ENCODE measurements at regions not wholly inside any gene's neighbourhood (a gene's known extent, or its start where the extent isn't known, plus 50 kb on each side); places are given as distances from the start of the nearest gene placed in this dataset.

GRCh38 chr1:101150670-101151069, 86.1 kb upstream of the S1PR1 start:
- Histone ChIP-seq H3K9ac (ENCODE audit: low read length) (no peak overlapping the region), H3K27me3 (ENCODE audit: control insufficient read depth, insufficient read depth, low read length) (no peaks in the 10 kb centered on the region), H3K27ac (ENCODE audit: low read length) (no peak overlapping the region), H3K9me3 (ENCODE audit: control insufficient read depth, low read depth, low read length) (no peaks in the 10 kb centered on the region), H3K4me1 (ENCODE audit: control insufficient read depth, low read depth, low read length) (peaks cover 4% of the 10 kb centered on the region), H3K36me3 (ENCODE audit: control insufficient read depth, low read depth, low read length) (no peaks in the 10 kb centered on the region), H3K4me3 (ENCODE audit: low read length) (no peak overlapping the region)

DNA sequence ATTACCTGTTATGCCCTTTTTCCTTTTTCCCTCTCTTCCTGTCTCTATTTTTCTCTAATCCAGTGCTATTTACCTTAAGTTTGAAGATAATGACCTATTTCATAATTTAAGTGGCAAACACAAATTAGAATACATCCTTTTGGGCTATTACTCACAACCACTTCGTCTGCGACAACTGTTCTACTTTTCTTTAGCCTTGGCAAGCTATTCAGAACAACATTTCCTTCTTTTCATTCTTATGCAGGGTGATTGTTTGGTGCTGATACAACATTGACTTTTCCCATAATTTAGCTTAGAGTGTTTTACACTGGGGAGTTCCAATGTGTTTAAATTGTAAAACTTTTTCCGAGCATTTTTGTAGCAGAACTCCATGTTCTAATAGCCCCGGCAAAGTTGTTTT, 86.6 kb upstream of the S1PR1 start:
- H3K36me3 ChIP-seq (ENCODE audit: control insufficient read depth, low read depth, low read length): no peaks in the 10 kb centered on the region
- H3K4me1 ChIP-seq (ENCODE audit: control insufficient read depth, low read depth, low read length): peaks cover 4% of the 10 kb centered on the region
- H3K9ac ChIP-seq (ENCODE audit: low read length): no peak overlapping the region
- H3K9me3 ChIP-seq (ENCODE audit: control insufficient read depth, low read depth, low read length): no peaks in the 10 kb centered on the region
- no peaks in the 10 kb centered on the region for H3K27me3 ChIP-seq (ENCODE audit: control insufficient read depth, insufficient read depth, low read length)
- no peak overlapping the region for H3K27ac ChIP-seq (ENCODE audit: low read length)
- H3K4me3 ChIP-seq (ENCODE audit: low read length): no peak overlapping the region

DNA sequence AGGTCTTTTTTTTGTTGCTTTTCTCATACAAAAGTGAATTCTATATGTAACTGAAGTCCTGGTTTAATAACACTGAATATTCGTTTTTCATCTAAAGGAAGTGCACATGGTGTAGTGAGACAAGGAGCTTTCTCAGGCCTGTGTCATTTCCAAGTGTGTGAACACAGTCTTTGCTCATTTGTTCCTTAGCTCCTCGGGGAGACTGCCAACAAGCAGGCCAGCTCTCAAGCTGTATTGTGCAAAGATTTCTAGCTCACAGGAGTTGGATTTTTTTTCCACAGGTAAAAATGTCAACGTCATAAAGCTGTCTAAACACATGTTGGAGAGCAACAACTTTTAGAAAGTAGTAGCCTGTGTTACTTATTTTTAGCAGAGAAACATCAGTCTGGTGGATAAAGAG, 87.8 kb upstream of the S1PR1 start:
- Histone ChIP-seq H3K27me3 (ENCODE audit: control insufficient read depth, insufficient read depth, low read length) (no peaks in the 10 kb centered on the region), H3K9ac (ENCODE audit: low read length) (no peak overlapping the region), H3K4me1 (ENCODE audit: control insufficient read depth, low read depth, low read length) (peaks cover 4% of the 10 kb centered on the region), H3K27ac (ENCODE audit: low read length) (no peak overlapping the region), H3K4me3 (ENCODE audit: low read length) (no peak overlapping the region), H3K36me3 (ENCODE audit: control insufficient read depth, low read depth, low read length) (no peaks in the 10 kb centered on the region), H3K9me3 (ENCODE audit: control insufficient read depth, low read depth, low read length) (no peaks in the 10 kb centered on the region)

- H3K36me3 ChIP-seq (ENCODE audit: control insufficient read depth, low read depth, low read length): no peaks in the 10 kb centered on the region
- no peaks in the 10 kb centered on the region for H3K27me3 ChIP-seq (ENCODE audit: control insufficient read depth, insufficient read depth, low read length)
- H3K4me1 ChIP-seq (ENCODE audit: control insufficient read depth, low read depth, low read length): peaks cover 4% of the 10 kb centered on the region
- no peak overlapping the region for H3K27ac ChIP-seq (ENCODE audit: low read length)
- H3K9ac ChIP-seq (ENCODE audit: low read length): no peak overlapping the region
- no peaks in the 10 kb centered on the region for H3K9me3 ChIP-seq (ENCODE audit: control insufficient read depth, low read depth, low read length)
- no peak overlapping the region for H3K4me3 ChIP-seq (ENCODE audit: low read length)
Observed at GRCh38 chr1:101147381-101147780, 89.4 kb upstream of the S1PR1 start.

GRCh38 chr1:101145449-101145820, 91.4 kb upstream of the S1PR1 start:
- H3K4me1 ChIP-seq (ENCODE audit: control insufficient read depth, low read depth, low read length): peaks cover 4% of the 10 kb centered on the region
- no peaks in the 10 kb centered on the region for H3K36me3 ChIP-seq (ENCODE audit: control insufficient read depth, low read depth, low read length)
- no peak overlapping the region for H3K27ac ChIP-seq (ENCODE audit: low read length)
- H3K4me3 ChIP-seq (ENCODE audit: low read length): no peak overlapping the region
- H3K9me3 ChIP-seq (ENCODE audit: control insufficient read depth, low read depth, low read length): no peaks in the 10 kb centered on the region
- H3K9ac ChIP-seq (ENCODE audit: low read length): no peak overlapping the region
- H3K27me3 ChIP-seq (ENCODE audit: control insufficient read depth, insufficient read depth, low read length): no peaks in the 10 kb centered on the region

DNA sequence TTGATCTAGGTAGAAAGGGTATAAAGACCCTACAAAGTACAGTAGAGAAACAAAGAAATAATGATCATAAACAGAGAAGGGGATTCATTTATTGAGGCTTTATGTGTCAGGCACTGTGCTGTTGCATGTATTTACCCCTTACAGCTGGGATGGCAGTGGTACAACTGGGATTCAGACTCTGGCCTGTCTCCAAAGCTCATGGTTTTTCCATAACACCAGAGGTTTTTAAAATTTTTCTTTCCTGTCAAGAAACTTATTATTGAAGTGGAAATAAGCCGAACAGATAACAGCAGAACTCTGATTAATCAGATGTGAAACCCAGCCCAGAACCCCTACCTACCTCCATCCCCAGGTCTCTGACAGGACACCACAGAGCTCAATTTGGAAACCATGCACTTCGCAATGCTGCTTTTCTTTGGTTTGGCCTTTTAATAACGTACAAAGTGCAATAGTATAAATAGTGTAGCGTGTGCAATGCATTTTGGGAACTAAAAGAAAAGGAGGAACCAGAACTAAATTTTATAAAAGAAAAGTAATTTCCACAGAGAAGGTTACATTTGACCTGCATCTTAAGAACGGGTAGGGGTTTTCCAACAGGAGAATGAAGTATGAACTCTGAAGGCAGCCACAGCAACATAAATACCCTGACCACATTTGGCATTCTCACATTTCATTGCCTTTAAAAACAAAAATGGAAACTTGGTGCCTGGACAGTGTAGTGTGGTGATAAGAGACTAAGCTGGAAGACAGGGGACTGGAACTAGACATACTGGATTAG, 92.0 kb upstream of the S1PR1 start:
- Histone ChIP-seq H3K27me3 (ENCODE audit: control insufficient read depth, insufficient read depth, low read length) (no peaks in the 10 kb centered on the region), H3K4me1 (ENCODE audit: control insufficient read depth, low read depth, low read length) (peaks cover under 1% of the 10 kb centered on the region), H3K27ac (ENCODE audit: low read length) (no peak overlapping the region), H3K4me3 (ENCODE audit: low read length) (no peak overlapping the region), H3K36me3 (ENCODE audit: control insufficient read depth, low read depth, low read length) (no peaks in the 10 kb centered on the region), H3K9ac (ENCODE audit: low read length) (no peak overlapping the region), H3K9me3 (ENCODE audit: control insufficient read depth, low read depth, low read length) (no peaks in the 10 kb centered on the region)

GRCh38 chr1:101142244-101142643, 94.6 kb upstream of the S1PR1 start:
- Histone ChIP-seq H3K9ac (ENCODE audit: low read length) (no peak overlapping the region), H3K9me3 (ENCODE audit: control insufficient read depth, low read depth, low read length) (no peaks in the 10 kb centered on the region), H3K27ac (ENCODE audit: low read length) (no peak overlapping the region), H3K36me3 (ENCODE audit: control insufficient read depth, low read depth, low read length) (no peaks in the 10 kb centered on the region), H3K4me3 (ENCODE audit: low read length) (no peak overlapping the region), H3K27me3 (ENCODE audit: control insufficient read depth, insufficient read depth, low read length) (no peaks in the 10 kb centered on the region), H3K4me1 (ENCODE audit: control insufficient read depth, low read depth, low read length) (peaks cover 4% of the 10 kb centered on the region)

DNA sequence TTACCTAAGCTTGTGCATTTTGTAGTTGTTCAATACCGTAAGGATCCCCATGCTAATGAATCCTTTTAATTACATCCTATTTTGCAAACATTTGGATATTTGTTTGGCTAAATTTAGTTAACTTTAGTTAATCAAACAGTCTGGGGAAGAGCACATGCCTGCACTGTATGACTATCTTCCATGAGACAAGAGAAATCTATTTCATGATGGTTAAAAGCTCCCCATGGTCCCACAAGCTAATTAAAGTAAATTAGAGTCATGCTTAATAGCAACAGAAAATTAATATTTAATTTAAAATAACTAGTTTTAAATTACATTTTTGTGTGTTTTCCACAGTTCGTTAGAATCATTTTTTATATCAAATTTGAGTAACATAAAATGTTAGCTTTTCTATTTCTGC, 95.4 kb upstream of the S1PR1 start:
- Histone ChIP-seq H3K4me3 (ENCODE audit: low read length) (no peak overlapping the region), H3K9me3 (ENCODE audit: control insufficient read depth, low read depth, low read length) (no peaks in the 10 kb centered on the region), H3K27ac (ENCODE audit: low read length) (no peak overlapping the region), H3K36me3 (ENCODE audit: control insufficient read depth, low read depth, low read length) (no peaks in the 10 kb centered on the region), H3K27me3 (ENCODE audit: control insufficient read depth, insufficient read depth, low read length) (no peaks in the 10 kb centered on the region), H3K9ac (ENCODE audit: low read length) (no peak overlapping the region), H3K4me1 (ENCODE audit: control insufficient read depth, low read depth, low read length) (peaks cover 12% of the 10 kb centered on the region)

- no peak overlapping the region for H3K27ac ChIP-seq (ENCODE audit: low read length)
- no peak overlapping the region for H3K9ac ChIP-seq (ENCODE audit: low read length)
- H3K9me3 ChIP-seq (ENCODE audit: control insufficient read depth, low read depth, low read length): no peaks in the 10 kb centered on the region
- peaks cover 15% of the 10 kb centered on the region for H3K4me1 ChIP-seq (ENCODE audit: control insufficient read depth, low read depth, low read length)
- H3K36me3 ChIP-seq (ENCODE audit: control insufficient read depth, low read depth, low read length): no peaks in the 10 kb centered on the region
- no peaks in the 10 kb centered on the region for H3K27me3 ChIP-seq (ENCODE audit: control insufficient read depth, insufficient read depth, low read length)
- H3K4me3 ChIP-seq (ENCODE audit: low read length): no peak overlapping the region
Observed at GRCh38 chr1:101139821-101140718, 96.7 kb upstream of the S1PR1 start.

DNA sequence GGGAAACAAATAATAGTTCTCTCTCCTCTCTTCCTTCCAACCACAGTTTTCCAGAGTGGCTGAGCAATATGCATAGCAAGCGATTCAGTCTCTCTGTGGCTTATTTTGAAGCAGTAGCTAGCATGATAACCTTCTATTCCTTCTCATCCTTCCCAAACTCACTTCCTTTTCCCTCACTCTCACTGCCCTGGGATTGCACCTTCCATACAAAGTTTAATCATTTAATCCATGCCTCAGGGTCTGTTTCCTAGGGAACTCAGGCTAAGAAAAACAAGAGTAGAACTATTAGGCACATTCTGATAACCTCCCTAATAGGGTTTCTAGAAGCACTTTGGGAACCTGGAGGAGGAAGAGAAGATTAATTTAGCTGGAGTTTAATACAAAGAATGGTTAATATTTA, 97.7 kb upstream of the S1PR1 start:
- no peaks in the 10 kb centered on the region for H3K9me3 ChIP-seq (ENCODE audit: control insufficient read depth, low read depth, low read length)
- peaks cover 15% of the 10 kb centered on the region for H3K4me1 ChIP-seq (ENCODE audit: control insufficient read depth, low read depth, low read length)
- H3K9ac ChIP-seq (ENCODE audit: low read length): no peak overlapping the region
- no peak overlapping the region for H3K4me3 ChIP-seq (ENCODE audit: low read length)
- no peak overlapping the region for H3K27ac ChIP-seq (ENCODE audit: low read length)
- H3K36me3 ChIP-seq (ENCODE audit: control insufficient read depth, low read depth, low read length): no peaks in the 10 kb centered on the region
- no peaks in the 10 kb centered on the region for H3K27me3 ChIP-seq (ENCODE audit: control insufficient read depth, insufficient read depth, low read length)

- no peaks in the 10 kb centered on the region for H3K9me3 ChIP-seq (ENCODE audit: control insufficient read depth, low read depth, low read length)
- H3K27ac ChIP-seq (ENCODE audit: low read length): no peak overlapping the region
- H3K27me3 ChIP-seq (ENCODE audit: control insufficient read depth, insufficient read depth, low read length): no peaks in the 10 kb centered on the region
- no peak overlapping the region for H3K9ac ChIP-seq (ENCODE audit: low read length)
- H3K4me3 ChIP-seq (ENCODE audit: low read length): peak overlapping the region; percentile 17
- H3K4me1 ChIP-seq (ENCODE audit: control insufficient read depth, low read depth, low read length): peaks cover 15% of the 10 kb centered on the region
- no peaks in the 10 kb centered on the region for H3K36me3 ChIP-seq (ENCODE audit: control insufficient read depth, low read depth, low read length)
Observed at GRCh38 chr1:101137144-101138126, 99.4 kb upstream of the S1PR1 start.
